HL-60 (cell line): ENCODE measurements at regions not wholly inside any gene's neighbourhood (a gene's known extent, or its start where the extent isn't known, plus 50 kb on each side); places are given as distances from the start of the nearest gene placed in this dataset.

Experiments
- POLR2AphosphoS5 ChIP-seq: IDR thresholded peaks from 2 replicates; pipeline ENCODE4 v1.6.1; 2012; ENCODE audit warnings: low read depth
- REST ChIP-seq: IDR thresholded peaks from 2 replicates; pipeline ENCODE4 v1.6.1; 2012; ENCODE audit warnings: low read depth; ENCODE audit not compliant: insufficient replicate concordance
- SPI1 ChIP-seq: IDR thresholded peaks from 2 replicates; pipeline ENCODE4 v1.6.1; 2012; ENCODE audit warnings: low read depth, mild to moderate bottlenecking, borderline replicate concordance
- TF ChIP-seq, protein P1 (sequence below): IDR thresholded peaks from one replicate; pipeline ENCODE4 v1.5.1; 2011; ENCODE audit warnings: low read length, control low read depth, inconsistent platforms; ENCODE audit not compliant: insufficient read depth

DNA sequence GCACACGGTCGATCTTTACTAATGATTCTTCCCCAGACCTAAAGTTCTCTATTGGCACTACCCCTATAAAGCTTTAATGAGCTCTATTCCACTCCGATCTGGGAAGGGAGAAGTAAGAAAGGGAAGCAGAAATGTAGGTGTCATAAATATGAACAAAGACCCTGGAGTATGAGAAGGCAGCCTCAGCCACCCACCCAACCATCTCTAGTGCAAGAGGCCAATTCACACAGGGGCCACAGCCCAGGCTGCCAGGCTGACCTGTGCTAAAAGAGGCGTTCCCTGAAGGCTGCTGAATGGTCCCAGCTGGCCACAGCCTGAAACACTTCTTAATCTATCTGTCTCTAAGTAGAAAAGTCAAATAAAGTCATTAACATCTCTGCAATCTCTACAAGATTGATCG, 60.1 kb upstream of the ACTR3 start:
- TF ChIP-seq, protein P1, sequence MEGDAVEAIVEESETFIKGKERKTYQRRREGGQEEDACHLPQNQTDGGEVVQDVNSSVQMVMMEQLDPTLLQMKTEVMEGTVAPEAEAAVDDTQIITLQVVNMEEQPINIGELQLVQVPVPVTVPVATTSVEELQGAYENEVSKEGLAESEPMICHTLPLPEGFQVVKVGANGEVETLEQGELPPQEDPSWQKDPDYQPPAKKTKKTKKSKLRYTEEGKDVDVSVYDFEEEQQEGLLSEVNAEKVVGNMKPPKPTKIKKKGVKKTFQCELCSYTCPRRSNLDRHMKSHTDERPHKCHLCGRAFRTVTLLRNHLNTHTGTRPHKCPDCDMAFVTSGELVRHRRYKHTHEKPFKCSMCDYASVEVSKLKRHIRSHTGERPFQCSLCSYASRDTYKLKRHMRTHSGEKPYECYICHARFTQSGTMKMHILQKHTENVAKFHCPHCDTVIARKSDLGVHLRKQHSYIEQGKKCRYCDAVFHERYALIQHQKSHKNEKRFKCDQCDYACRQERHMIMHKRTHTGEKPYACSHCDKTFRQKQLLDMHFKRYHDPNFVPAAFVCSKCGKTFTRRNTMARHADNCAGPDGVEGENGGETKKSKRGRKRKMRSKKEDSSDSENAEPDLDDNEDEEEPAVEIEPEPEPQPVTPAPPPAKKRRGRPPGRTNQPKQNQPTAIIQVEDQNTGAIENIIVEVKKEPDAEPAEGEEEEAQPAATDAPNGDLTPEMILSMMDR: no peak
- TF ChIP-seq POLR2AphosphoS5 (no peak), REST (no peak), SPI1 (no peak)
